ENCODE measurements at regions not wholly inside any gene's neighbourhood (a gene's known extent, or its start where the extent isn't known, plus 50 kb on each side); places are given as distances from the start of the nearest gene placed in this dataset.

DNA sequence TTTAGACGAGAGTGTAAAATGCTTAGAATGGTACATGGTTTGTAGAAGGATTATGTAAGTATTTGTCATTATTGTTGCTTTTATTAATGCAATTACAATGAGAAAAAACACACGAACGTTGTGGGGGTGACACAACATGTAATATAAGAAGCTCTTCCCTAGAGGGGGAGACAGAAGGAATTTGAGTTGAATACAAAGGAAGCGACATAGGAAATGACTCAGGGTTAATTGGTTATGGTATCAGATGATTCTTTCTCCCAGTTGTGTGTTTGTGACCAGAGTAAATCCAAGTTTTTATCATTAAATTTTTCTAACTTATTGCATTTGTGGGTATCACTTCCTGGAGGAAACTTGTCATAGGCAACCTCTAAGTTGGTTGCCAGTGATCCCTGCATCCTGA, 625.6 kb upstream of the CDH2 start:
- TF ChIP-seq, protein P1, sequence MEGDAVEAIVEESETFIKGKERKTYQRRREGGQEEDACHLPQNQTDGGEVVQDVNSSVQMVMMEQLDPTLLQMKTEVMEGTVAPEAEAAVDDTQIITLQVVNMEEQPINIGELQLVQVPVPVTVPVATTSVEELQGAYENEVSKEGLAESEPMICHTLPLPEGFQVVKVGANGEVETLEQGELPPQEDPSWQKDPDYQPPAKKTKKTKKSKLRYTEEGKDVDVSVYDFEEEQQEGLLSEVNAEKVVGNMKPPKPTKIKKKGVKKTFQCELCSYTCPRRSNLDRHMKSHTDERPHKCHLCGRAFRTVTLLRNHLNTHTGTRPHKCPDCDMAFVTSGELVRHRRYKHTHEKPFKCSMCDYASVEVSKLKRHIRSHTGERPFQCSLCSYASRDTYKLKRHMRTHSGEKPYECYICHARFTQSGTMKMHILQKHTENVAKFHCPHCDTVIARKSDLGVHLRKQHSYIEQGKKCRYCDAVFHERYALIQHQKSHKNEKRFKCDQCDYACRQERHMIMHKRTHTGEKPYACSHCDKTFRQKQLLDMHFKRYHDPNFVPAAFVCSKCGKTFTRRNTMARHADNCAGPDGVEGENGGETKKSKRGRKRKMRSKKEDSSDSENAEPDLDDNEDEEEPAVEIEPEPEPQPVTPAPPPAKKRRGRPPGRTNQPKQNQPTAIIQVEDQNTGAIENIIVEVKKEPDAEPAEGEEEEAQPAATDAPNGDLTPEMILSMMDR (conservative IDR thresholded peaks at IDR 0.05; ENCODE audit: low read length) = no peak
- no peak for TF ChIP-seq EZH2phosphoT487 (IDR thresholded peaks at IDR 0.05; ENCODE audit: borderline replicate concordance)
